ENCODE measurements at regions not wholly inside any gene's neighbourhood (a gene's known extent, or its start where the extent isn't known, plus 50 kb on each side); places are given as distances from the start of the nearest gene placed in this dataset.

GRCh38 chr6:169899481-169900145 is 148.2 kb downstream of the ERMARD start:
- Mint-ChIP-seq H3K36me3 (no peaks in the 10 kb centered on the region), H3K27me3 (ENCODE audit: low read depth) (peaks cover 6% of the 10 kb centered on the region), H3K9me3 (no peaks in the 10 kb centered on the region), H3K4me3 (no peak overlapping the region), H3K4me1 (no peaks in the 10 kb centered on the region), H3K27ac (no peak overlapping the region)
- DNase-seq (ENCODE audit: low spot score in 2 of 2, unreplicated experiment in 2 of 2): no peak
- TF ChIP-seq, protein P1, sequence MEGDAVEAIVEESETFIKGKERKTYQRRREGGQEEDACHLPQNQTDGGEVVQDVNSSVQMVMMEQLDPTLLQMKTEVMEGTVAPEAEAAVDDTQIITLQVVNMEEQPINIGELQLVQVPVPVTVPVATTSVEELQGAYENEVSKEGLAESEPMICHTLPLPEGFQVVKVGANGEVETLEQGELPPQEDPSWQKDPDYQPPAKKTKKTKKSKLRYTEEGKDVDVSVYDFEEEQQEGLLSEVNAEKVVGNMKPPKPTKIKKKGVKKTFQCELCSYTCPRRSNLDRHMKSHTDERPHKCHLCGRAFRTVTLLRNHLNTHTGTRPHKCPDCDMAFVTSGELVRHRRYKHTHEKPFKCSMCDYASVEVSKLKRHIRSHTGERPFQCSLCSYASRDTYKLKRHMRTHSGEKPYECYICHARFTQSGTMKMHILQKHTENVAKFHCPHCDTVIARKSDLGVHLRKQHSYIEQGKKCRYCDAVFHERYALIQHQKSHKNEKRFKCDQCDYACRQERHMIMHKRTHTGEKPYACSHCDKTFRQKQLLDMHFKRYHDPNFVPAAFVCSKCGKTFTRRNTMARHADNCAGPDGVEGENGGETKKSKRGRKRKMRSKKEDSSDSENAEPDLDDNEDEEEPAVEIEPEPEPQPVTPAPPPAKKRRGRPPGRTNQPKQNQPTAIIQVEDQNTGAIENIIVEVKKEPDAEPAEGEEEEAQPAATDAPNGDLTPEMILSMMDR (IDR thresholded peaks at IDR 0.05; ENCODE audit: unreplicated experiment): no peak

DNA sequence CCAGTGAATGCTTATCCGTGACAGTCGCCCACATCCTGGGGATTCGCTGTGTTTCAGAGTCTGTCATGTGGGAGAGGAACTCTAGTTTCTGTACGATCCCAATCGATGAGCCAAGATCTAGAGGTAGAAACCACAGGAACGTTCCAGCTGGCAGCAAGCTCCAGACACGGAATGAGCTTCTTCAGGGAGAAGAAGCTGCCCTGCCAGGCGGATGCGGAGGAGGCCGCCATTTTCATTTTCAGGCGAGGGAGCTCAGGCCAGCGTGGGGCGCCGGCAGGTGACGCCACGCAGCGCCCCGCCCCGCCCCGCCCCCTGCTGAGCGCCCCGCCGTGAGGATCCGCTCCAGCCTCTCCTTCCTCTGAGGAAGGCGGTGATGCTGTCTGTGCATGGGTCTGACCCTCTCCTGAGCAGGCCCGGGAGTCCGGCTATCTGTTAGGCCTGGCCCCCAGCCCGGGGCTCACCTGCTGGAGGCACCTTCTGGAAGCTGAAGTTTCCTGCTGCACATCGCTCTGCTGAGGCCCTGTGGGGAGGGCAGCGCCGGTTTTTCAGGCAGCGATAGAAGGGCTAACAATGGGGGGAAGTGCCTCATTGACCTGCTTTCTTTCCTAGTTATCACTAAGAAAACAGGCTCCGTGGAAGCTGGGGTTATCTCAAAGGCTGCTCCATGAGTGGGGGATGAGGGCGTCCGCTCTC is 147.5 kb downstream of the ERMARD start:
- TF ChIP-seq, protein P1 (IDR thresholded peaks at IDR 0.05; ENCODE audit: unreplicated experiment): no peak
- Mint-ChIP-seq H3K36me3 (no peaks in the 10 kb centered on the region), H3K27me3 (ENCODE audit: low read depth) (peaks cover 6% of the 10 kb centered on the region), H3K9me3 (no peaks in the 10 kb centered on the region), H3K4me1 (no peaks in the 10 kb centered on the region), H3K27ac (no peak overlapping the region), H3K4me3 (no peak overlapping the region)
- DNase-seq (ENCODE audit: low spot score in 2 of 2, unreplicated experiment in 2 of 2): no peak

DNA sequence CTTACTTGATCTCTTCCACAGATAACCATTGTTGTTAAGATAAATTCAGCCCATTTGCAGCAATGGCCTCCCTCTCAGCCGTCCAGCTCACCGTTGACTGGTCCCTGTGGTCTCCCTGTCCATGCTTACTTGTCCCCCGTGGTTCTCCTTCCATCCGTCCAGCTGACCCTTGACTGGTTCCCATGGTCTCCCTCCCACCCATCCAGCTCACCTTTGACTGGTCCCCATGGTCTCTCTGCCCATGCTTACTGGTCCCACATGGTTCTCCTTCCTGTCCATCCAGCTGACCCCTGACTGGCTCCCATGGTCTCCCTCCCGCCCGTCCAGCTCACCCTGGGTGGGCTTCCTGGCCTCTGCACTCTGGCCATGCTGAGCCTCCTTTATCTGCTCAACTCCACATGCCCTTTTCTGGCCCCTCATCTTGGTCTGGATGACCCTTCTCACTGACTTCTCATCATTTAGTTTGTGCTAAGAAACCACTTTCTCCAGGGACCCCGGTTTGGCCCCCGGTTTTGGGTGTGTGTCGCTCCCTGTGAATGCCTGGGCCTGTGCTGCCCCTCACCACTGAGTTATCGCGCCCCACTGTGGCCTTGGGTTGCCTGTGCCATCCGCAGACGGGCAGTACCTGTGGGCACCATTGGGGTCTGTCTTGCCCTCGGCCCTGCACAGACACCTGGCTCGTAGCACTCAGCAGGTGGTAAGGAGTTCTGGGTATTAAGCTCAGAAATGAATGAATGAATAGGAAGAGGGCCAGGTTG is 146.4 kb downstream of the ERMARD start:
- H3K4me3 Mint-ChIP-seq: no peak overlapping the region
- H3K36me3 Mint-ChIP-seq: no peaks in the 10 kb centered on the region
- H3K4me1 Mint-ChIP-seq: no peaks in the 10 kb centered on the region
- H3K27me3 Mint-ChIP-seq (ENCODE audit: low read depth): peaks cover 12% of the 10 kb centered on the region
- no peaks in the 10 kb centered on the region for H3K9me3 Mint-ChIP-seq
- no peak overlapping the region for H3K27ac Mint-ChIP-seq
- DNase-seq (ENCODE audit: low spot score in 2 of 2, unreplicated experiment in 2 of 2): no peak
- TF ChIP-seq, protein P1 (IDR thresholded peaks at IDR 0.05; ENCODE audit: unreplicated experiment): no peak

DNA sequence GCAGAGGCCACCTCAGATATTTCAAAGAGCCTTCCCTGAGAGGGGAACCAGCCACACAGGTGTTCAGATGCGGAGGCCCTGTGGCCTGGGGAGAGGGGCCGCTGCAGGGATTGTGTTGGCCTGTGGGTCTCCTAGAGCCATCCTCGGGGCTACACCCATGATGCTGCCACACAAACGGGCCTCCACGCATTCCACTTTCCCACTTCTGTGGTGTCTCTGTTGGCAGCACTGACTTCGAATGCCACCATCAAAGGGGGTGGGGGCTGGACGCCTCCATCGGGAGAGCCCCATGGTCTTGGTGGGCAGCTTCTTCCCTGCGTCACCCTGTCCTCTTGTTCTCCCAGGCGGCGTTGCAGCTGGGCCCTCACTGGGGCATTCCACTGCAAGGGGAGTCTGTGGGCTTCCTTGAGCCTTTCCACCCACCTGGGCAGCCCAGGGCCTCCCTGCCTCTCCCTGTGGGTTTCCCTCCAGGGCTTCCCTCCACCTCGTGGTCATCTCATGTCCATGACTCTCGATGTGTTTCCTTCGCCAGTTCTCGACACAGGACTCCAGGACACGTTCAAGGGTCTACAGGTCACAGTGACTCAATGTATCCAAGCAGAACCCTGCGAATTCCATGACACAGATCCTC is 145.5 kb downstream of the ERMARD start:
- no peaks in the 10 kb centered on the region for H3K4me1 Mint-ChIP-seq
- no peak for DNase-seq (ENCODE audit: low spot score in 2 of 2, unreplicated experiment in 2 of 2)
- no peaks in the 10 kb centered on the region for H3K36me3 Mint-ChIP-seq
- H3K27me3 Mint-ChIP-seq (ENCODE audit: low read depth): peaks cover 12% of the 10 kb centered on the region
- TF ChIP-seq, protein P1 (IDR thresholded peaks at IDR 0.05; ENCODE audit: unreplicated experiment): no peak
- H3K4me3 Mint-ChIP-seq: no peak overlapping the region
- no peak overlapping the region for H3K27ac Mint-ChIP-seq
- no peaks in the 10 kb centered on the region for H3K9me3 Mint-ChIP-seq

GRCh38 chr6:169895926-169896761 is 144.7 kb downstream of the ERMARD start:
- DNase-seq (ENCODE audit: low spot score in 2 of 2, unreplicated experiment in 2 of 2): no peak
- peaks cover 12% of the 10 kb centered on the region for H3K27me3 Mint-ChIP-seq (ENCODE audit: low read depth)
- no peaks in the 10 kb centered on the region for H3K36me3 Mint-ChIP-seq
- H3K4me3 Mint-ChIP-seq: no peak overlapping the region
- TF ChIP-seq, protein P1 (IDR thresholded peaks at IDR 0.05; ENCODE audit: unreplicated experiment): no peak
- H3K4me1 Mint-ChIP-seq: no peaks in the 10 kb centered on the region
- H3K27ac Mint-ChIP-seq: no peak overlapping the region
- H3K9me3 Mint-ChIP-seq: no peaks in the 10 kb centered on the region
